Breast epithelium (tissue), 3 donors: ENCODE measurements at regions not wholly inside any gene's neighbourhood (a gene's known extent, or its start where the extent isn't known, plus 50 kb on each side); places are given as distances from the start of the nearest gene placed in this dataset.

Experiments used
- POLR2A ChIP-seq: fragments of 450-650 bp; IDR thresholded peaks from one replicate; pipeline ENCODE4 v1.6.1; 2016; ENCODE audit warnings: antibody characterized with exemption, mild to moderate bottlenecking, moderate library complexity
- POLR2AphosphoS5 ChIP-seq, 3 donors: sonication (generic); formaldehyde crosslinking; IDR thresholded peaks; one replicate each; pipeline ENCODE4 v1.6.1; 2017; ENCODE audit warnings: antibody characterized with exemption in 3 of 3
- TF ChIP-seq, protein P1 (sequence below), 3 donors: fragments of 450-650 bp; IDR thresholded peaks; one replicate each; pipeline ENCODE4 v1.5.1; 2016 to 2017; ENCODE audit warnings: antibody characterized with exemption in 3 of 3, mild to moderate bottlenecking in 3 of 3, moderate library complexity in 3 of 3

- no peak for TF ChIP-seq POLR2AphosphoS5 (IDR thresholded peaks at IDR 0.05)
- TF ChIP-seq, protein P1, sequence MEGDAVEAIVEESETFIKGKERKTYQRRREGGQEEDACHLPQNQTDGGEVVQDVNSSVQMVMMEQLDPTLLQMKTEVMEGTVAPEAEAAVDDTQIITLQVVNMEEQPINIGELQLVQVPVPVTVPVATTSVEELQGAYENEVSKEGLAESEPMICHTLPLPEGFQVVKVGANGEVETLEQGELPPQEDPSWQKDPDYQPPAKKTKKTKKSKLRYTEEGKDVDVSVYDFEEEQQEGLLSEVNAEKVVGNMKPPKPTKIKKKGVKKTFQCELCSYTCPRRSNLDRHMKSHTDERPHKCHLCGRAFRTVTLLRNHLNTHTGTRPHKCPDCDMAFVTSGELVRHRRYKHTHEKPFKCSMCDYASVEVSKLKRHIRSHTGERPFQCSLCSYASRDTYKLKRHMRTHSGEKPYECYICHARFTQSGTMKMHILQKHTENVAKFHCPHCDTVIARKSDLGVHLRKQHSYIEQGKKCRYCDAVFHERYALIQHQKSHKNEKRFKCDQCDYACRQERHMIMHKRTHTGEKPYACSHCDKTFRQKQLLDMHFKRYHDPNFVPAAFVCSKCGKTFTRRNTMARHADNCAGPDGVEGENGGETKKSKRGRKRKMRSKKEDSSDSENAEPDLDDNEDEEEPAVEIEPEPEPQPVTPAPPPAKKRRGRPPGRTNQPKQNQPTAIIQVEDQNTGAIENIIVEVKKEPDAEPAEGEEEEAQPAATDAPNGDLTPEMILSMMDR (IDR thresholded peaks at IDR 0.05): no peak
- no peak for TF ChIP-seq POLR2A
These were observed 447.3 kb downstream of the XIRP2 start for GRCh38 chr2:167335541-167335992.
